ENCODE measurements at regions not wholly inside any gene's neighbourhood (a gene's known extent, or its start where the extent isn't known, plus 50 kb on each side); places are given as distances from the start of the nearest gene placed in this dataset.

GRCh38 chr10:29163746-29164145 is 125.1 kb upstream of the LYZL1 start:
- no peak for DNase-seq (ENCODE audit: low spot score)

GRCh38 chr10:29166713-29167112 is 122.2 kb upstream of the LYZL1 start:
- DNase-seq (ENCODE audit: low spot score) = no peak

DNA sequence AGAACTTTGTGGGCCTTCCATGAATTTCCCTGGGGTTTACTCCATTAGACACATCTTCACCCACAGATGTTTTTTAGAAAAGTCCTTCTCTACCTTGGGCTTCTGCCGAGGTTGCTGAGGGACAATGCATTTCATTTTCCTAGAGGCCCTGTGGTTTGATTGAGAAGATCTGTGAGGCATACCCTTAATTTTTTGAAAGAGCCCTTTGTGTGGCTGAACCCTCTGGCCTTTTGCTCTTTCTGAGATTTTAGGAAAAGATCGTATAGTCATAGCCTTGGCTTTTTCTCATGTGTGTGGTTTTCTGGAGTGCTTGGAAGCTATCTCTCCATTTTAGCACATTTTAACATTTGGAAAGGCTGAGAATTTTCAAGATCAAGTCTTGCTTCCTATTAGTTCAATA is 119.8 kb upstream of the LYZL1 start:
- no peak for DNase-seq (ENCODE audit: low spot score)

GRCh38 chr10:29171717-29172116 is 117.2 kb upstream of the LYZL1 start:
- no peak for DNase-seq (ENCODE audit: low spot score)

DNA sequence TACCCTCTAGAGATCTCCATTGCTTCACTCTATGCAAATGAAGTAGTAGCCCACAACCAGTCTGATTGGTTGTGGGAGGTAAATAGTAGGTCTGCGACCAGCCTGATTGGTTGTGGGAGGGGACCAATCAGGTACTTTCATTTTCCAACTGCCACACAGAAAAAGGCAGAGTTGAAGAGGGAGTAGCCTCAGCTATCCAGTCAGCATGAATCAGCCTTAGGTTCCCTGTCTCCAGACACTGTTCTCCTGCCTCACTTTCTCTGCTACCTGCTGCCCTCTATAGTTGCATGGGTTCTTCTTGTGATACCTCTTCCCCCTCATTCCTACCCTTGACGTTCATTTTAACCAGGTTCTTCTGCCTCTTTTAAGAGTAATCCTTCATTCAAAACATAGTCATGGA is 114.5 kb upstream of the LYZL1 start:
- DNase-seq (ENCODE audit: low spot score) = no peak

DNA sequence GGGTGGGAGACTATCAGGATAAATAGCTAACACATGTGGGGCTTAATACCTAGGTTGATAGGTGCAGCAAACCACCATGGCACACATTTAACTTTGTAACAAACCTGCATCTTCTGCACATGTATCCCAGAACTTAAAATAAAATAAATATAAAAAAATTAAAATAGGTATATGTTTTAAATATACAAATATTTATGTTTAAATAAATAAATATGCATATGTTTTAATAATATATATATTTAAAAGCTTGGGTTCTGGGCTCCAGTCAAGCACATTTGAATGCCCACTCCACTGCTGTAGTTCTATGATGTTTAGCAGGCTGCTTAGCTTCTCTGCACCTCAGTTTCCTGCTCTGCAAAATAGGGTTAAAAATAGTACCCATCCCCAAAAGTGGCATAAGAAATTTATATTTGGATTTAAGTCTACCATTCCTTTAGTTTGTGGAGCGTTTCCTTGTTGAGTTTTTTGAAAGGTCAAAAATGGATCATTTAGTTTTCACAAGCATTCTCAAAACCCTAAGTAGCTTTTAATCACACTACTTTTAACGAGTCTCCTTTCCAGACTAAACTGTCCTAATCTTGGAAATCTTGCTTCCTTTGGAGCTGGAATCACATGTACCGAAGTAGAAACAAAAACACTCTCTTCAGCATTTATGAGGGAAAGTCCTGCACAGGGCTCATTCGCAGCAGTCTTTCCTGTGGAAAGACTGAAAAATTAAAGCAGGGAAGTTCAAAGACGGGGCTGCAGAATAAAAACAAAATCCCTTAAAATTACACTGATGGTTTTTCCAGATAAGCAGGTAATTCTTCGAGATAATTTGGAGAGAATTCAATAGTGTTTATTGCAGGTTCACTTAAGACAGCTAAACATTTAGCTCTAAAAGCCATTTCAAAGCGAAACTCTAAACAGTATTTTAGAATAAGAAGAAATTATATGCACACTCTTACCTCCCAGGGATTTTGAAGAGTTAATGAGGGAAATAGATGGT is 111.7 kb upstream of the LYZL1 start:
- no peak for DNase-seq (ENCODE audit: low spot score)

DNA sequence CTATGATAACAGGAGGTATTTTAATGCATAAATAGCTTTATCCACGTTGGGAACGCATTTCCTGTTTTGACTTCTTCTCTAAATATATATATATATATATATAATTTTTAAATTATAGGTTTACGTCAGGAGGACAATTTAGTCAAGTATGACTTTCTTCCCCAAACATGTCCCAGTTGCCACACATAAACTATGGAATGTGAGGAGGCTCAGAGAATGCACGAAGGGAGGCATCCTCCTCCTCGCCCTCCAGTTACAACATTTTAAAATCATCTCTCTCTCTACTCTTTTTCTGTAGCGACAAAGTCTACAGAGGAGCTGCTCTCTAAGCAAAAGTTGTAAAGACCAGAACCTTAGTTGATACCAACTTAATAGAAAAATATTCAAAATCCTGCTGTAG is 106.9 kb upstream of the LYZL1 start:
- DNase-seq (ENCODE audit: low spot score) = no peak

DNA sequence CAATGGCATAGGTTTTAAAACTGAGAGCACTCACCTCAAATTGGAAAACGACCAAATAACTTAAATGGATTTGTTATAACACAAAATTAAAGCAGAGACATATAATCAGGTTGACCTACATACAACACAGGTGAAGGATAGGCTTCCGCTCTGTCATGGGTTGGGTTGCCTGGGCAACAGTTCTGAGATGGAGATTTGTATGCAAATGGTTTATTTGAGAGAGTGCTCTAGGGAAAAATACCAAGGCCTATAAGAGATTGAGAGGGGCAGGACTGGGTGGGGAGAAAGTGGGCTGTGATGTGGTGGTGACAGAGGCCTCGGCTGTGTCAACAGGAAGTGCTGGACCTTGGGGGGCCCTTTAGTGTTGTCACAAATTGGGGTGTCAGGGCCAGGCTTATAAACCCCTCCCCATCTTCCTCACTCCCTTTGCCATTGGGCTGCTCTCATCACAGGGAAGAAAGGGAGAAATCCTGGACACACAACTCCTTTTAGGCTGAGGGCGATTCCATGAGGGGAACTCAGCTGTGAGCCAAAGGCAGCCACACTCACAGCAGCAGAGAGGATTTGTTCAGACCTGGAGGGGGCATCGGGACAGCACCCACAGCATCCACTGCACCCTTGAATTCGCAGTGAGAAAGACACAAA is 105.4 kb upstream of the LYZL1 start:
- DNase-seq (ENCODE audit: low spot score) = no peak

DNA sequence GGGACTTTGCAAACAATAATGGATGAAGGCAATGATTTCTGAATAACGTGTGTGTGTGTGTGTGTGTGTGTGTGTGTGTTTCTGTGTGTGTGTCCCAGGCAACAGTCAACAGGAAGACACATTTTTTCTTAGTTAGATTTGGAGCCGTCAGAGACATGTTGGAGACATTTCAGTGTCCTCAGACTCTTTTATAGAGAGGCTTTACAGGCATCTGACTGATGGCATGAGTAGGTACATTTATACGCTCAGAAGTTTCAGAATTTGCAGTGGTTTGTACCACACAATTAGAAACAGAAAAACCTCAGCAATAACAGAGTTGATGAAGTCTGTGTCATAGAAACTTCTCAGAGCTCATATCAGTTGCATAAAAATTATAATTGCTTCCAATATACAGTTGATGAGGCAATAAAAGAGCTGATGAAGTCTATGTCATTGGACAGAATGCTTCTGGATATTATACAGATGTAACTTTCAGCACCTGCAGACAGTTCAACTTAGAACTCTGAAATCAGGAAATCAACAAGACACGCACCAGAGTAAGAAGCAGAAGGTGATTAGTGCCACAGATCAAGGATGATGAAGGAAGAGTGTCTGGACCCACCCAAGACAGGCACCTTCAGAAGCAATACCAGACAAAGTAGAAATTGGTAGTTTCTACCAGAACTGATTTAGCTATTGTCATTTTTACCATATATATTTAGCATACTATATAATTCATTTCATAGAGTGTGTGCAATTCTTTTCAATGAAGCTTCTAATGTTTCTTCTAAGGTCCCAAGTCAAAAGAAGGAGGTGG is 104.5 kb upstream of the LYZL1 start:
- DNase-seq (ENCODE audit: low spot score) = no peak

- DNase-seq (ENCODE audit: low spot score) = no peak
These were observed 103.8 kb upstream of the LYZL1 start for GRCh38 chr10:29185050-29185449.

GRCh38 chr10:29186221-29186620 is 102.6 kb upstream of the LYZL1 start:
- no peak for DNase-seq (ENCODE audit: low spot score)

DNA sequence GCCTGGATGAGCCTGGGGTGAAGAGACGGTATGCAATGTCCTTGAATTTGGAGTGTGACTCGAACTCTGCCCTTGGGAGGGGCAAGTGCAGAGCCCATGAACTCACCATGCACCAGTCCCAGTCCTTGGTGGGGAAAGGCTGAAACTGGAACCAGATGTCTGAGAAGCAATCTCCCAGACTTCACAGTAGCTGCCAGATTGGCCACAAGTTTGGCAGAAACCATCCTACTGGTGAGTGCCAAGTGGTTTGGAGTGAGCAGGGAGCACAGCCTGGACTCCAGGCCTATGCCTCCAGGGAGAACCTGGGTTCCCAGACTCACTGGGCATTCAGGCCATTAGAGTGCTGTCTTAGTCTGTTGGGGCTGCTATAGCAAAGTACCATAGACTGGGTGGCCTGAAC is 99.6 kb upstream of the LYZL1 start:
- no peak for DNase-seq (ENCODE audit: low spot score)

DNA sequence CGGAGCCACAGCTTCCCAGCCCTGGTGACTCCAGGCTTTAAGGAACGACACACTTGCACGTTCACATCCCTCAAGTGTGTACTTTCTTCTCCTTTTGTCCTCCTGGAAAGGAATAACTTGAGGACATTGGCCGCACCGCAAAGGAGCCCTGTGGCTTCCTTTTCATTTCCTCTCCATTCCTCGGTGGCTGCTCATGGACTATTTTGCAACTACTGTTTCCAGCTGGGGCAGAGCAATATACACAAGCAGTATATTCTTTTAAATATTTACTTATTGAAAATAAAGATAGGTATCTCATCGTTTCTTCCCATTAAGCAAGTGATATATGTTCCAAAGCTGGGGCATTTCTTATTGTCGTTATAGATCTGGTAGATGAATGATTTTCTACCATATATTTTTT is 97.2 kb upstream of the LYZL1 start:
- DNase-seq (ENCODE audit: low spot score) = no peak

- DNase-seq (ENCODE audit: low spot score) = no peak
These were observed 89.5 kb upstream of the LYZL1 start for GRCh38 chr10:29199339-29199738.

- no peak for DNase-seq (ENCODE audit: low spot score)
These were observed 88.8 kb upstream of the LYZL1 start for GRCh38 chr10:29199941-29200679.

GRCh38 chr10:29202386-29202940 is 86.4 kb upstream of the LYZL1 start:
- no peak for DNase-seq (ENCODE audit: low spot score)

DNA sequence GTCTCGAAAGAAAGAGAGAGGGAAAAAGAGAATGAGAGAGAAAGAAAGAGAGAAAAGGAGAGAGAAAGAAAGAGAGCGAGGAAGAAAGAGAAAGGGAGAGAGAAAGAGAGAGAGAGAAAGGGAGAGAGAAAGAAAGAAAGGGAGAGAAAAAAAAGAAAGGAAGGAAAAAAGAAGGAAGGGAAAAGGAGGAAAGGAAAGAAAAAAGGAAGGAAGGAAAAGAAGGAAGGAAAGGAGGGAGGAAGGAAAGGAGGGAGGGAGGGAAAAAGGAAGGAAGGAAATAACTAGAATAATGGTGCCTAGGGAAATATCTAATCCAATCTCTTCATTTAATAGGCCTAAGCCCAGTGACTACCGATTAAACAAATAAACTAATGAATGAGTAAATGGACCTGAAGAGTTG is 85.4 kb upstream of the LYZL1 start:
- no peak for DNase-seq (ENCODE audit: low spot score)

DNA sequence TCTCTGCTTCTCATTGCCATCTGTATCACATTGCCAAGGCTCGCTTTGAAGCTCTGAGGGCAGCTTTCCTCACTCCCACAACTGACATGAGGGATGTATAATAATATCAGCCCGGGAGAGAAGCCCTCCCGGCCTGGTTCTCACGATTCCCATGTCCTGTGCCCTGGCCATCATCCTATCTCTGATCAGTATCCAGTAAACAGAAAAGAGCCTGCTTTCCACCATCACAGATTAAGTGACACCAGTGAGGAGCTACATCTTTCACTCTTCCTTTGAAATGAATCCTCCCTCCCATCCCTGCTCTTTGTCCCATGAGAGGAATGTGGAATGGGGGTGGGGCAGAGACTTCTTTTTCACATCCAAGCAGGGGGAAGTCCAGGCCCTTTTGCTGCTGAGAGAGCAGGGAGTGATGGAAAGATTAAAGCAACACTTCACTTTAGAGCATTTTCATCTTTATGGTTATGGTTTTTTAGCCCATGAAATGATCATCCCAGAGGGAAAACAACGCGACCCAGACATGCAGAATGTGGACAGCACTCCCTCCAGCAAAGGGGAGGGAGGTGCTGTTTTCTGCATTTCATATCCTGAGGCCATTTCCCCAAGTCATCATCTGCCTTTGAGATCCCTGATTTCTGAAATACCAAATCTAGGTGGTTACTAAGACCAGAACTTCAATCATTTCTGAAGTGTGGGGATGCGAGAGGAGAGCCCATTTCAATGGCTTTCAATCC is 84.6 kb upstream of the LYZL1 start:
- no peak for DNase-seq (ENCODE audit: low spot score)

DNA sequence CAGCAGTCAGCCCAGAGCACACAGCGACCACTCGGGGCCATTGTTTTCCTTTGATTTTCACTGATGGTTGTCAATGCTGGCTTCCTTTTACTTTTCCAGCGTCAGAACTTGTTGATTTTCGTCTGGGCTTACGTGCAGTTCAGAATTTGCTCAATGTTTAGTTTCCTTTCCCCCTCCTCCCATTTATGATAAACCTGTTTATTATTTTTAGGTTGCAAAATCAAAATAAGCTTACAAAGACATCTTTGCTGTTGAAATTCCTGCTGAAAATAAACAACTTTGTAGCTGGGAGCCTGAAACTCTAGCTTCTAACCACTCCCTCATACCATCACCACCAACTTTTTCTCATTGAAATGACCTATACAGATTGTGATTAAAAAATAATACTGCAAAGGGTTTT is 83.1 kb upstream of the LYZL1 start:
- no peak for DNase-seq (ENCODE audit: low spot score)

DNA sequence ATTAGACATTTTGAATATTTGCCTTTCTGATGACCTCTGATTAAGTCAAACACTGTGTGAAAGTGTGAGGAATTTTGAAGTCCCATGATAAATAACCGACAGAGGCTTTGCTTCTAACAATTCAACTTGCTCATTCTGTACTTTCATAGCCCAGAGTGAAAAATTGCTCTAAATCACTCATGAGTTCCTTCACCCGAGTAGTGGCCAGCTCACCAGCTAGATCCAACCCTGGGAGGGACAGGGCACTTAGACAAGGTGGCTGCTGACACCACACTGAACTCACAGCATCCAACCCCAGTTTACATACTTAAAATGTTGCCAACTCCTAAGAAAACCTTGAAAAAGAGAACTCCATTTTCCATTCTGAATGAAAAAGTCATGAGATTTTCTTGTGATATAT is 80.0 kb upstream of the LYZL1 start:
- DNase-seq (ENCODE audit: low spot score) = no peak

- DNase-seq (ENCODE audit: low spot score) = no peak
These were observed 79.0 kb upstream of the LYZL1 start for GRCh38 chr10:29209830-29210229.
